CD8-positive, alpha-beta memory T cell (primary cell): ENCODE measurements at regions not wholly inside any gene's neighbourhood (a gene's known extent, or its start where the extent isn't known, plus 50 kb on each side); places are given as distances from the start of the nearest gene placed in this dataset.

Experiments used
- CTCF ChIA-PET: fragments of 350-600 bp; sonication (Branson Sonifier 250); formaldehyde crosslinking; loops from one replicate; lab custom pipeline; 2021; ENCODE audit warnings: antibody characterized with exemption; lab: Charles Lee
- POLR2A ChIA-PET: fragments of 350-600 bp; sonication (Branson Sonifier 250); formaldehyde crosslinking; loops from one replicate; lab custom pipeline; 2021; ENCODE audit warnings: antibody characterized with exemption; lab: Charles Lee
- DNase-seq, 5 donors: peaks; one replicate each; pipeline versions ENCODE4 v3.0.0 to v3.0.0-alpha.2; 2020 to 2022; ENCODE audit warnings: mixed read lengths in 1 of 5
- H3K27ac ChIP-seq: one replicate; pipeline ENCODE4 v1.7.0; 2013; ENCODE audit warnings: low read depth, mild to moderate bottlenecking, low read length, moderate library complexity
- H3K27me3 ChIP-seq: 2 replicates; pipeline ENCODE4 v1.7.0; 2013; ENCODE audit warnings: low read length, mild to moderate bottlenecking; ENCODE audit not compliant: insufficient read depth, poor library complexity, severe bottlenecking
- H3K36me3 ChIP-seq: 2 replicates; pipeline ENCODE4 v1.7.0; 2013; ENCODE audit warnings: mild to moderate bottlenecking, low read length, moderate library complexity; ENCODE audit not compliant: insufficient read depth
- H3K4me1 ChIP-seq: 2 replicates; pipeline ENCODE4 v1.7.0; 2013; ENCODE audit warnings: mild to moderate bottlenecking, low read length, moderate library complexity; ENCODE audit not compliant: insufficient read depth
- H3K4me3 ChIP-seq: 2 replicates; pipeline ENCODE4 v1.7.0; 2013; ENCODE audit warnings: mild to moderate bottlenecking, low read length
- H3K9me3 ChIP-seq: 2 replicates; pipeline ENCODE4 v1.7.0; 2013; ENCODE audit warnings: mild to moderate bottlenecking, low read length
- H3K27ac Mint-ChIP-seq, 8 donors: one replicate each; pipeline ENCODE4 v1.8.0; 2020 to 2021; ENCODE audit warnings: mixed read lengths in 8 of 8, mild to moderate bottlenecking in 6 of 8, inconsistent platforms in 3 of 8, moderate library complexity in 3 of 8
- H3K27me3 Mint-ChIP-seq, 2 donors: one replicate each; pipeline ENCODE4 v1.8.0; 2020 to 2021; ENCODE audit warnings: mixed read lengths in 2 of 2, mild to moderate bottlenecking in 1 of 2, moderate library complexity in 1 of 2
- H3K36me3 Mint-ChIP-seq, 3 donors: one replicate each; pipeline ENCODE4 v1.8.0; 2020 to 2021; ENCODE audit warnings: mixed read lengths in 3 of 3, inconsistent platforms in 1 of 3, mild to moderate bottlenecking in 1 of 3
- H3K4me1 Mint-ChIP-seq, 3 donors: one replicate each; pipeline ENCODE4 v1.8.0; 2020 to 2021; ENCODE audit warnings: mixed read lengths in 3 of 3, inconsistent platforms in 1 of 3, mild to moderate bottlenecking in 1 of 3
- H3K4me3 Mint-ChIP-seq, 7 donors: one replicate each; pipeline ENCODE4 v1.8.0; 2020 to 2021; ENCODE audit warnings: mixed read lengths in 7 of 7, mild to moderate bottlenecking in 6 of 7, moderate library complexity in 4 of 7, inconsistent platforms in 2 of 7
- H3K9me3 Mint-ChIP-seq, 5 donors: one replicate each; pipeline ENCODE4 v1.8.0; 2020 to 2022; ENCODE audit warnings: mixed read lengths in 5 of 5, mild to moderate bottlenecking in 3 of 5, moderate library complexity in 2 of 5, inconsistent platforms in 1 of 5

DNA sequence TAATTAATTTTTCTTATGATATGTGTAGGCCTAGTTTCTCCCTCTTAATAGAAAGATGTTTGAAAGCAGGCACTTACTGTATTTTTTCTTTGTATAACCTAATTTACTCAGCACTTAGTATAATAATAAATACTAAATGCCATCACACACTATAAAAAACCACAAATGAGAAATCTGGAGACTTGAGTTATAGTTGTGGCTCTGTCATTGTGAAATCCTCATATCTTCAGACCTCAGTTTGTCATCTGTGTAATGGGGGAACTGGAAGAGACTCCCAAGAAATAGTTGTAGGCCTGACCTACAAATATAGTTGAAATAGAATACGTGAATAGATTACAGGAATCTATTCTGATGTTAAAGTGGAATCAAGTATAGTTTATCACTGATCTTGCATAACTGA, 287.6 kb upstream of the DPH6 start:
- H3K36me3 ChIP-seq = no peaks in the 10 kb centered on the region
- H3K27me3 Mint-ChIP-seq = no peaks in the 10 kb centered on the region
- H3K9me3 ChIP-seq = no peaks in the 10 kb centered on the region
- H3K9me3 Mint-ChIP-seq = peaks cover 0 to 5% (median 0%) of the 10 kb centered on the region in 5 donors
- no peak overlapping the region for H3K27ac Mint-ChIP-seq
- ChIA-PET POLR2A (no interaction called here), CTCF (no interaction called here)
- H3K4me1 ChIP-seq = no peaks in the 10 kb centered on the region
- H3K27ac ChIP-seq = no peak overlapping the region
- DNase-seq = no peak
- no peaks in the 10 kb centered on the region for H3K36me3 Mint-ChIP-seq
- H3K4me1 Mint-ChIP-seq = no peaks in the 10 kb centered on the region
- H3K27me3 ChIP-seq = no peaks in the 10 kb centered on the region
- H3K4me3 ChIP-seq = no peak overlapping the region
- H3K4me3 Mint-ChIP-seq = no peak overlapping the region

DNA sequence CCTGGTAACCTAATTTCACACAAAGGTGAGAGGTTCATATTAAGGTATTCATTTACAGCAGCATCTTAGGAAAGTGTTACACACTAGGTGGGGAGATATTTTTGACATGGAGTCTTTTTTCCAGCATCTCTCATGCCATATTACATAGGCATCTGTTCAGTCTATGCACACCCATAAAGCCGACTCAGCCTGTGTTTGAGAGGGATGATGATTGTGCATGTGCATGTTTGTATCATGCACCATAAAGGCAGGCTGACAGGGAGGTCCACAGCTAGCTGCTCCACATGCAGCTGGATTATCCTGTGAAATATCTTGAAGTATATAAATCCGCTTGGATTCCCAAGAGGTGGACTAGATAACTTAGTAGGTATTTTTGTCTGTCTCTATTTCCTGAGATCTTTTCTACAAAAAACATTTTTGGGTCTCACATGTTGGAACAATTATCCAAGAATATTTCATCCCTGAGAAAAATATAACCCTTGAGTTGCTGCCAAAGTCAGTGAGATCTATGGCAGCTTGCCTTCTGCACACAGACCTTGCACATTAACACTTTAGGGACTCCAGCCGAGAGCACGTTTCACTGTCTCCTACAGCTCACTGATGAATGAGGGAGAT, 288.4 kb upstream of the DPH6 start:
- no peaks in the 10 kb centered on the region for H3K4me1 Mint-ChIP-seq
- H3K4me3 Mint-ChIP-seq = no peak overlapping the region
- H3K9me3 Mint-ChIP-seq = peaks cover 0 to 5% (median 0%) of the 10 kb centered on the region in 5 donors
- no peaks in the 10 kb centered on the region for H3K36me3 Mint-ChIP-seq
- no peak overlapping the region for H3K4me3 ChIP-seq
- no peaks in the 10 kb centered on the region for H3K4me1 ChIP-seq
- ChIA-PET CTCF (no interaction called here), POLR2A (no interaction called here)
- no peaks in the 10 kb centered on the region for H3K9me3 ChIP-seq
- no peaks in the 10 kb centered on the region for H3K27me3 ChIP-seq
- no peak for DNase-seq
- no peaks in the 10 kb centered on the region for H3K36me3 ChIP-seq
- H3K27ac ChIP-seq = no peak overlapping the region
- peaks cover 0 to 4% of the 10 kb centered on the region in 2 donors for H3K27me3 Mint-ChIP-seq
- no peak overlapping the region for H3K27ac Mint-ChIP-seq

DNA sequence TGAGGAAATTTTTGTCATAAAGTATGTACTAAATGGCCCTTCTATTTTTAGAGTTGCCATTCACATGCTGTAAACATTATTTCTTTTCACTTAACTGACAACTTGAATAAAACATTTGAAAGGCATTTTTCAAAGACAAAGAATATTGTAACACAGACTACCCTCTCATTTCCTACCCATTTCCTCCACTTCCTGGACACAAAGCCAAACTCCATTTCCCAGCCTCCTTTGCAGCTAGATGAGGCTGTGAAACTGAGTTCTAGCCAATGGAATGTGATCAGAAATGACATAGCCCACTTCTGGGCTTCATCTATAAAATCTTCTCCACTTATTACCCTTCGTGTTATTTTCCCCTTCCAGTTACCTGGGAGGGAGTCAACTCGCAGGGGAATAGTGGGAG, 288.9 kb upstream of the DPH6 start:
- no peak overlapping the region for H3K4me3 Mint-ChIP-seq
- ChIA-PET POLR2A (no interaction called here), CTCF (no interaction called here)
- no peaks in the 10 kb centered on the region for H3K4me1 Mint-ChIP-seq
- Histone ChIP-seq H3K27ac (no peak overlapping the region), H3K4me1 (no peaks in the 10 kb centered on the region), H3K27me3 (no peaks in the 10 kb centered on the region), H3K9me3 (no peaks in the 10 kb centered on the region), H3K36me3 (no peaks in the 10 kb centered on the region), H3K4me3 (no peak overlapping the region)
- no peak for DNase-seq
- peaks cover 0 to 5% (median 0%) of the 10 kb centered on the region in 5 donors for H3K9me3 Mint-ChIP-seq
- H3K27me3 Mint-ChIP-seq = peaks cover 0 to 4% of the 10 kb centered on the region in 2 donors
- no peak overlapping the region for H3K27ac Mint-ChIP-seq
- H3K36me3 Mint-ChIP-seq = no peaks in the 10 kb centered on the region

- Mint-ChIP-seq H3K27me3 (peaks cover 4 to 5% of the 10 kb centered on the region in 2 donors), H3K4me3 (no peak overlapping the region), H3K9me3 (peaks cover 0 to 5% (median 0%) of the 10 kb centered on the region in 5 donors), H3K4me1 (no peaks in the 10 kb centered on the region), H3K27ac (no peak overlapping the region), H3K36me3 (no peaks in the 10 kb centered on the region)
- H3K27ac ChIP-seq = no peak overlapping the region
- H3K4me3 ChIP-seq = no peak overlapping the region
- no peaks in the 10 kb centered on the region for H3K27me3 ChIP-seq
- no peaks in the 10 kb centered on the region for H3K36me3 ChIP-seq
- POLR2A ChIA-PET = no interaction called here
- CTCF ChIA-PET = no interaction called here
- no peaks in the 10 kb centered on the region for H3K4me1 ChIP-seq
- no peak for DNase-seq
- no peaks in the 10 kb centered on the region for H3K9me3 ChIP-seq
These were observed 292.6 kb upstream of the DPH6 start for GRCh38 chr15:35838424-35839111.

- H3K4me1 ChIP-seq = no peaks in the 10 kb centered on the region
These were observed 296.7 kb upstream of the DPH6 start for GRCh38 chr15:35842631-35843030.

GRCh38 chr15:35843498-35843897, 297.5 kb upstream of the DPH6 start:
- Histone ChIP-seq H3K27ac (no peak overlapping the region), H3K36me3 (no peaks in the 10 kb centered on the region), H3K27me3 (no peaks in the 10 kb centered on the region), H3K4me1 (no peaks in the 10 kb centered on the region), H3K9me3 (no peaks in the 10 kb centered on the region), H3K4me3 (no peak overlapping the region)
- no peak for DNase-seq
- Mint-ChIP-seq H3K4me3 (no peak overlapping the region), H3K27ac (no peak overlapping the region), H3K4me1 (no peaks in the 10 kb centered on the region), H3K36me3 (no peaks in the 10 kb centered on the region), H3K9me3 (peaks cover 0 to 3% (median 0%) of the 10 kb centered on the region in 5 donors), H3K27me3 (peaks cover 4 to 5% of the 10 kb centered on the region in 2 donors)
- POLR2A ChIA-PET = no interaction called here
- CTCF ChIA-PET = no interaction called here

More at GRCh38 chr15:35842631-35843030, 296.7 kb upstream of the DPH6 start:
- Mint-ChIP-seq H3K9me3 (peaks cover 0 to 3% (median 0%) of the 10 kb centered on the region in 5 donors), H3K27ac (no peak overlapping the region), H3K27me3 (peaks cover 4 to 5% of the 10 kb centered on the region in 2 donors), H3K36me3 (no peaks in the 10 kb centered on the region), H3K4me3 (no peak overlapping the region), H3K4me1 (no peaks in the 10 kb centered on the region)
- no peak overlapping the region for H3K27ac ChIP-seq
- H3K9me3 ChIP-seq = no peaks in the 10 kb centered on the region
- POLR2A ChIA-PET = no interaction called here
- CTCF ChIA-PET = no interaction called here
- DNase-seq = no peak
- H3K4me3 ChIP-seq = no peak overlapping the region
- no peaks in the 10 kb centered on the region for H3K27me3 ChIP-seq
- H3K36me3 ChIP-seq = no peaks in the 10 kb centered on the region

DNA sequence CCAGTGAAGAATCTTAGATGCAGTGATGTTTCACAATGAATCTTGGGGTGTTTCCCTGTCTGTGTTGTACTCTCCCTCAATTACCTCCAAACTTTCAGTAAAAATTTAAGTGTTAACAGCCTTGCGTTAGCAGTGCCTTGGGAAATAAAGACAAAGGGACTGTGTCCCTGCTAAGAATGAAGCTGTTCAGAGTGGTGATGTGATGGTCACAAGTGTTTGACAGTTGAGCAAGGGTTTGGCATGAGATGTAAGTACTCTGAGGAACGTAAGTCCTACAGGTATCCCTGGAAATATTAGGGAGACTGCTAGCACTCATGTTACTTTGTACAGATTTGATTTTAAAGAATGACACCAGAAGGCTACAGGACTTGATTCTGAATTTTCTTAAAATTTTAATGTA, 304.3 kb upstream of the DPH6 start:
- H3K27ac Mint-ChIP-seq = no peak overlapping the region
- POLR2A ChIA-PET = no interaction called here
- peaks cover 0 to 4% (median 0%) of the 10 kb centered on the region in 5 donors for H3K9me3 Mint-ChIP-seq
- CTCF ChIA-PET = no interaction called here
- no peak for DNase-seq
- no peaks in the 10 kb centered on the region for H3K4me1 ChIP-seq
- no peak overlapping the region for H3K4me3 ChIP-seq
- H3K27ac ChIP-seq = no peak overlapping the region
- no peaks in the 10 kb centered on the region for H3K36me3 ChIP-seq
- peaks cover 0 to 1% of the 10 kb centered on the region in 2 donors for H3K27me3 Mint-ChIP-seq
- no peaks in the 10 kb centered on the region for H3K9me3 ChIP-seq
- H3K4me1 Mint-ChIP-seq = no peaks in the 10 kb centered on the region
- no peaks in the 10 kb centered on the region for H3K27me3 ChIP-seq
- H3K4me3 Mint-ChIP-seq = no peak overlapping the region
- no peaks in the 10 kb centered on the region for H3K36me3 Mint-ChIP-seq

GRCh38 chr15:35851491-35851890, 305.5 kb upstream of the DPH6 start:
- Mint-ChIP-seq H3K4me3 (no peak overlapping the region), H3K27ac (no peak overlapping the region), H3K4me1 (no peaks in the 10 kb centered on the region), H3K36me3 (no peaks in the 10 kb centered on the region), H3K9me3 (peaks cover 0 to 4% (median 0%) of the 10 kb centered on the region in 5 donors), H3K27me3 (peaks cover 0 to 1% of the 10 kb centered on the region in 2 donors)
- Histone ChIP-seq H3K4me3 (no peak overlapping the region), H3K27me3 (no peaks in the 10 kb centered on the region), H3K4me1 (no peaks in the 10 kb centered on the region), H3K36me3 (no peaks in the 10 kb centered on the region), H3K9me3 (no peaks in the 10 kb centered on the region), H3K27ac (no peak overlapping the region)
- no peak for DNase-seq
- ChIA-PET CTCF (no interaction called here), POLR2A (no interaction called here)
